ENCODE measurements at regions not wholly inside any gene's neighbourhood (a gene's known extent, or its start where the extent isn't known, plus 50 kb on each side); places are given as distances from the start of the nearest gene placed in this dataset.

GRCh38 chr5:93821891-93822415, 80.6 kb upstream of the POU5F2 start:
- H3K36me3 ChIP-seq (ENCODE audit: insufficient read depth, low read length): no peaks in the 10 kb centered on the region
- H3K27me3 ChIP-seq (ENCODE audit: insufficient read depth, low read length): no peaks in the 10 kb centered on the region
- peaks cover 37% of the 10 kb centered on the region for H3K4me1 ChIP-seq (ENCODE audit: insufficient read depth, low read length)
- no peak overlapping the region for H2AFZ ChIP-seq (ENCODE audit: low read depth, low read length)
- no peak overlapping the region for H3K4me3 ChIP-seq (ENCODE audit: low read length)
- H3K9me3 ChIP-seq (ENCODE audit: low read length): no peaks in the 10 kb centered on the region

DNA sequence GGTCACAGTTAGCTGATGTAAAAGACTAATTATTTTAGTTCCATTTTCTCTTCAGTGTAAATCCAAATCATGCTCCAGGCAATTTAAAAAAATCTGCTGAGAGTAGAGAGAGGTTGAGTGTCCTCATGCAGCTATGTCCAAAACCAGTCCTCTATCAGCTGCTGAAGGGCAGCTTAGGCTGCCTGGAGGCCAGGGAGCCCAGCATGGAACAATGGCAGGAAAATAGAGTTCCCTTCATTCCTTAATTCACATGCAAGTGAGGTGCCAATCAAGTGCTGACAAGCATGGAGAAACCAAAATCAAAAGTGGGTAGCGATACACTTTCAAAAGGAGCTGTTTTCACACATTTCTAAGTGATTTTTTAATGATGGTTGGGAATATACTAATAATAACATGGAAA, 78.3 kb upstream of the POU5F2 start:
- H3K4me1 ChIP-seq (ENCODE audit: insufficient read depth, low read length): peaks cover 37% of the 10 kb centered on the region

DNA sequence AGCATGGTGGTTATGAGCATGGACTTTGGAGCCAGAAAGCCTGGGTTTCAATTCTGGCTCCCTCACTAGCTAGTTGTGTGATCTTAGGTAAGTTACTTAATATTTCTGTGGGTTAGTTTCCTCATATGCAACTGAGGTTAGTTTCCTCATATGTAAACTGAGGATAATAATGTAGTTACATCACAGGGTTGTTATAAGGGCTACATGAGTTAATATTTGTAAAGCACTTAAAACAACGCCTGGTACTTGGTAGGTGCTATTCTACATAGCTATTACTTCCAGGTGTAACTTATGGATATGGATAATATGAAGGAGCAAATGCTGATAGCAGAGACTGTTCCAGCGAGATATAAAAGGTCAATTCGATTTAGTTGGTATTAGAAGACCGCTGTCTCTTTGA, 69.4 kb upstream of the POU5F2 start:
- Histone ChIP-seq H3K27me3 (ENCODE audit: insufficient read depth, low read length) (no peaks in the 10 kb centered on the region), H3K9me3 (ENCODE audit: low read length) (peaks cover 5% of the 10 kb centered on the region), H2AFZ (ENCODE audit: low read depth, low read length) (no peak overlapping the region), H3K4me3 (ENCODE audit: low read length) (no peak overlapping the region), H3K4me1 (ENCODE audit: insufficient read depth, low read length) (peaks cover 12% of the 10 kb centered on the region), H3K36me3 (ENCODE audit: insufficient read depth, low read length) (no peaks in the 10 kb centered on the region)

More for the DNA sequence above, 78.3 kb upstream of the POU5F2 start:
- Histone ChIP-seq H3K9me3 (ENCODE audit: low read length) (no peaks in the 10 kb centered on the region), H3K36me3 (ENCODE audit: insufficient read depth, low read length) (no peaks in the 10 kb centered on the region), H3K4me3 (ENCODE audit: low read length) (no peak overlapping the region), H3K27me3 (ENCODE audit: insufficient read depth, low read length) (no peaks in the 10 kb centered on the region), H2AFZ (ENCODE audit: low read depth, low read length) (no peak overlapping the region)

DNA sequence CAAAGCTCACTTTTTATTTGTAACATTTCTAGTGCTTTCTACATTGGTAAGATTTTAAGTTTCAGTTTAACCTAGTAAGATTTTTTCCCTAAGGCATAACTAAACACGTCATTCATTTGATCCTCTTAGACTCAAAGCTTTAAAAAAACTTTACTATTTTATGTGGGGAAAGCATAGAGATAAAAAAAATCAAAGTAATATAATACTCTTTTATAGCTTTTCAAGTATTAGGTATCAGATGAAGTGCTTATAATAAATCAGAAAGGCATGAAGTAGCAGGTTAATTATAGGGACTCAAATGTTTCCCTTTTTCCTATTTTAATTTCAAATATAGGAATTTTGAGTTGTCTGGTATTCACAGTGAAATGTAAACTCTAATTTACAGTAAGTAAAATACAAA, 68.0 kb upstream of the POU5F2 start:
- no peaks in the 10 kb centered on the region for H3K36me3 ChIP-seq (ENCODE audit: insufficient read depth, low read length)
- H3K9me3 ChIP-seq (ENCODE audit: low read length): peaks cover 5% of the 10 kb centered on the region
- no peaks in the 10 kb centered on the region for H3K27me3 ChIP-seq (ENCODE audit: insufficient read depth, low read length)
- no peak overlapping the region for H2AFZ ChIP-seq (ENCODE audit: low read depth, low read length)
- peaks cover 18% of the 10 kb centered on the region for H3K4me1 ChIP-seq (ENCODE audit: insufficient read depth, low read length)
- H3K4me3 ChIP-seq (ENCODE audit: low read length): no peak overlapping the region

- Histone ChIP-seq H2AFZ (ENCODE audit: low read depth, low read length) (no peak overlapping the region), H3K27me3 (ENCODE audit: insufficient read depth, low read length) (no peaks in the 10 kb centered on the region), H3K9me3 (ENCODE audit: low read length) (peaks cover under 1% of the 10 kb centered on the region), H3K36me3 (ENCODE audit: insufficient read depth, low read length) (no peaks in the 10 kb centered on the region), H3K4me3 (ENCODE audit: low read length) (no peak overlapping the region), H3K4me1 (ENCODE audit: insufficient read depth, low read length) (peaks cover 21% of the 10 kb centered on the region)
Observed at GRCh38 chr5:93807846-93808245, 66.4 kb upstream of the POU5F2 start.

GRCh38 chr5:93805616-93806379, 64.4 kb upstream of the POU5F2 start:
- H3K9me3 ChIP-seq (ENCODE audit: low read length): no peaks in the 10 kb centered on the region
- H2AFZ ChIP-seq (ENCODE audit: low read depth, low read length): no peak overlapping the region
- H3K4me1 ChIP-seq (ENCODE audit: insufficient read depth, low read length): peaks cover 39% of the 10 kb centered on the region
- H3K4me3 ChIP-seq (ENCODE audit: low read length): no peak overlapping the region
- no peaks in the 10 kb centered on the region for H3K27me3 ChIP-seq (ENCODE audit: insufficient read depth, low read length)
- no peaks in the 10 kb centered on the region for H3K36me3 ChIP-seq (ENCODE audit: insufficient read depth, low read length)

DNA sequence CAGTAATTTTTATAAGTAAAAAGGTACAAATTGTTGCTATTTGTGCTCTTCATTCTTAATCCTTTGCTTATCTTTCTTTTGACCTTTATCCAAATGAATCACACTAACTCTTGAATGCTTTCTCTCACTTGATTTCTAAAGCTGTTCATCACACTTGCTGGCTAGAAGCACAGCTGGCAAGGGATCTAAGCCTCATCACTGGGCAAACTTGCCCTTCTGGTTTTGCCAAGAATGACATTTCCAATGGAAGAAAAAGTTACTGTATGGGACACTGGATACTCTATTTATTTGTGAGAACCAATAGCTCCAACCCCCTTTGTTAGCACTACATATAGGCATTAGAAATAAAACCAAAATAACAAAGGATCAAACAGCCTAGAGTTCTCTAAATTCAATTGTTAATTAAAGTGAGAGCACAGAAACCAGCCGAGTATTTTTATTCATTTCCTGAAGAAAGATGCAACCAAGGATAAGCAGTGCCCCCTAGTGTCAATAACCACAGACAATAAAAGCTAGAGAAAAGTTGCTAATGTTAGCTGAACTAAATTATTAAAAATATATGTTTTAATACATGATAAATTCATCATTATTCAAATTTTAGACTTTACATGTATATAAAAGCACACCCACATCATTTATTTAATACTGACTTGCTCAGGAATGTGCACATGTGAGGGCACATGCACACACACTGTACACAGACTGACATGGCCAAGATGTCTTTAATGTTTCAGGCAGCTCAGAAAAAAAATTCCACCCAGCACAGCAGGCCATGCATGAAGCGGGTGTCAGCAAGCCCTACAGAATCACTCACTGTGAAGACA, 59.8 kb upstream of the POU5F2 start:
- Histone ChIP-seq H3K27me3 (ENCODE audit: insufficient read depth, low read length) (no peaks in the 10 kb centered on the region), H3K4me3 (ENCODE audit: low read length) (no peak overlapping the region), H3K9me3 (ENCODE audit: low read length) (no peaks in the 10 kb centered on the region), H2AFZ (ENCODE audit: low read depth, low read length) (no peak overlapping the region), H3K4me1 (ENCODE audit: insufficient read depth, low read length) (peaks cover 63% of the 10 kb centered on the region), H3K36me3 (ENCODE audit: insufficient read depth, low read length) (no peaks in the 10 kb centered on the region)

DNA sequence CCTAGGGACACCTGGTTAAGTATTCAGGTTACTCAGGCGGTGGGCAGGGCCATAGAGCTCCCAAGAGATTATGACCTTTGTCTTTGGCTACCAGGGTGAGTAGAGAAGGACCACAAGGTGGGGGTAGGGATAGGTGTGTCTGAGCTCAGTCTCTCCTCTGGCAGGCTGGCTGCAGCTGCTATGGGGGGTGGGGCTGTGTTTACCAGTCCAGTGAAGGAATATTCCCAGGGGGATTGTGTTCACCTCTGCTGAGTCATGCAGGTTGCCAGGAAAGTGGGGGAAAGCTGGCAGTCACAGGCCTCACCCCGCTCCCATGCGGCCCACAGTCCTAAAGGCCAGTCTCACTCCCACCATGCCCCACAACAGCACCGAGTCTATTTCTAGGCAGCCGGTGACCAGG, 53.6 kb upstream of the POU5F2 start:
- Histone ChIP-seq H3K9me3 (ENCODE audit: low read length) (peaks cover 5% of the 10 kb centered on the region), H3K4me3 (ENCODE audit: low read length) (no peak overlapping the region), H3K27me3 (ENCODE audit: insufficient read depth, low read length) (no peaks in the 10 kb centered on the region), H2AFZ (ENCODE audit: low read depth, low read length) (no peak overlapping the region), H3K4me1 (ENCODE audit: insufficient read depth, low read length) (peaks cover 32% of the 10 kb centered on the region), H3K36me3 (ENCODE audit: insufficient read depth, low read length) (no peaks in the 10 kb centered on the region)

DNA sequence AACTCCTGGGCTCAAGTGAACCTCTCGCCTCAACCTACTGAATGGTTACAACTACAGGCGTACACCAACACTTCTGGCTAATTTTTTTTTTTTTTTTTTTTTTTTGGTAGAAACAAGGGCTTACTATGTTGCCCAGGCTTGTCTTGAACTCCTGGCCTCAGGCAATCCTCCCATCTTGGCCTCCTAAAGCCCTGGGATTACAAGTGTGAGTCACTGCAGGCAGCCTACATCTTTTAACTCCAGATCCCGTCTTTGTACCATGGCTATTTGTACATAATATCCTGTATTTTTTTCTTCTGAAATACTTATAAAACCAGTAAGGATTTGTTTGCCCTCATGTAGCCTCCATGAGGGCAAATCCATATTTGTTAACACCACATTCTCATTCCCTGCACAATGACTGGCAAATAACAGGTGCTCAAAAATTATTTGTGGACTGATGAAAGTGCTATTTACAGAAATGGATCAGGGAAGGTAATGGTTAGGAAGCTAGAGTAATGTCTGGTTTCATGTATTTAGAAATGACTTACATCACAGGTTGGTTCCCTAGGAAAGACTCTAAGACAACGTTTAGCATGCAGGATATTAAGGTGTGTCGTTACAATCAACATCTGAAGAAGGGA, 51.9 kb upstream of the POU5F2 start:
- no peaks in the 10 kb centered on the region for H3K27me3 ChIP-seq (ENCODE audit: insufficient read depth, low read length)
- H3K36me3 ChIP-seq (ENCODE audit: insufficient read depth, low read length): no peaks in the 10 kb centered on the region
- H3K4me3 ChIP-seq (ENCODE audit: low read length): no peak overlapping the region
- H3K4me1 ChIP-seq (ENCODE audit: insufficient read depth, low read length): peaks cover 17% of the 10 kb centered on the region
- no peak overlapping the region for H2AFZ ChIP-seq (ENCODE audit: low read depth, low read length)
- H3K9me3 ChIP-seq (ENCODE audit: low read length): peaks cover 5% of the 10 kb centered on the region

GRCh38 chr5:93791518-93791972, 50.1 kb upstream of the POU5F2 start:
- Histone ChIP-seq H2AFZ (ENCODE audit: low read depth, low read length) (no peak overlapping the region), H3K4me1 (ENCODE audit: insufficient read depth, low read length) (peaks cover 7% of the 10 kb centered on the region), H3K36me3 (ENCODE audit: insufficient read depth, low read length) (no peaks in the 10 kb centered on the region), H3K27me3 (ENCODE audit: insufficient read depth, low read length) (no peaks in the 10 kb centered on the region), H3K4me3 (ENCODE audit: low read length) (no peak overlapping the region), H3K9me3 (ENCODE audit: low read length) (peaks cover 5% of the 10 kb centered on the region)
